Motor neuron (in vitro differentiated cells): ENCODE measurements at regions not wholly inside any gene's neighbourhood (a gene's known extent, or its start where the extent isn't known, plus 50 kb on each side); places are given as distances from the start of the nearest gene placed in this dataset.

ENCODE experiments used
- ATAC-seq, 8 experiments: fragments of 200-7000 bp; cut with Tn5 transposase; replicated peaks in 6 of 8; 2 replicates each; pipeline ENCODE4 v1.8.0; 2021; ENCODE audit warnings: mild to moderate bottlenecking in 8 of 8, moderate library complexity in 8 of 8
- H3K27ac ChIP-seq, 2 donors: fragments of 250-450 bp; sonication (Bioruptor Pico); 2 replicates each; pipeline ENCODE4 v1.9.0; 2021; ENCODE audit warnings: antibody characterized with exemption in 2 of 2, mild to moderate bottlenecking in 2 of 2, moderate library complexity in 1 of 2
- H3K4me1 ChIP-seq, 2 donors: fragments of 250-450 bp; sonication (Bioruptor Pico); replicated peaks in 1 of 2; 2 replicates each; pipeline ENCODE4 v1.6.1; 2021; ENCODE audit warnings: antibody characterized with exemption in 2 of 2, mild to moderate bottlenecking in 2 of 2, moderate library complexity in 1 of 2
- H3K4me3 ChIP-seq, 5 donors: fragments of 250-450 bp; sonication (Bioruptor Pico); 2 replicates each; pipeline ENCODE4 v1.9.0; 2021; ENCODE audit warnings: antibody characterized with exemption in 5 of 5, mild to moderate bottlenecking in 5 of 5, moderate library complexity in 4 of 5
- WGBS, 10 experiments: fragments of 450-650 bp; shearing (Covaris generic); methylation state at CpG; one replicate each; pipeline ENCODE4 v1.0.0; 2022; 5-methylcytosine and 5-hydroxymethylcytosine counted together
- in situ Hi-C, 9 experiments: fragments of 400-800 bp; cut with MboI; loops; one replicate each; pipeline ENCODE4 v1.15.0; 2021; ENCODE audit warnings: low sequenced_read_pairs in 9 of 9, low pct_unique_long_range_greater_than_20kb in 2 of 9; ENCODE audit not compliant: unreplicated experiment in 9 of 9

GRCh38 chr21:16770266-16770665 lies 742.6 kb upstream of the CXADR start:
- ATAC-seq: no peak
- no peak overlapping the region for H3K27ac ChIP-seq
- no peak overlapping the region for H3K4me3 ChIP-seq
- in situ Hi-C loops: no loop called here
- H3K4me1 ChIP-seq: peaks cover 4 to 6% of the 10 kb centered on the region in 2 donors

DNA sequence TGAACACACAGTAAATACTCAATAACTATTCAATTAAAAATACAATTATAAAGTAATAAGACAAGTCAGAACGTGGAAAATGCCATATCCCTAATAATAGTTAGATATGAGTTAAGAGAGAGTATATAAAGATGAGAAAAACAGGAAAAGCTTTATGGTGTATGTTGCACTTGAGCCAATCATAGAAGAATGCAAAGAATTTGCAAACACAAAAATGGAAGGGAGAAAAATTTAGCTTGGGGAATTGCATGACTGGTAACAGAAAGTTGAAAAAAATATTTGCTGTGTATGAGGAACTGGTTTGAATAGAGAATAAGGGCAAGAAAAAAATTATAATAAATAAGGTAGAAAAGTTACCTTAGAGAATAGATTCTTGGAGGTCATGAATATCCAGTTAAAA lies 739.6 kb upstream of the CXADR start:
- no peak overlapping the region for H3K4me3 ChIP-seq
- in situ Hi-C loops: no loop called here
- no peak for ATAC-seq
- H3K27ac ChIP-seq: no peak overlapping the region
- H3K4me1 ChIP-seq: peaks cover 11 to 18% of the 10 kb centered on the region in 2 donors
- 35 to 100% (median 87%) methylated on average over 1 of the region's 1 CpG; no CpG with 5 or more reads in 1 of the 10 experiments for WGBS, 10 experiments

DNA sequence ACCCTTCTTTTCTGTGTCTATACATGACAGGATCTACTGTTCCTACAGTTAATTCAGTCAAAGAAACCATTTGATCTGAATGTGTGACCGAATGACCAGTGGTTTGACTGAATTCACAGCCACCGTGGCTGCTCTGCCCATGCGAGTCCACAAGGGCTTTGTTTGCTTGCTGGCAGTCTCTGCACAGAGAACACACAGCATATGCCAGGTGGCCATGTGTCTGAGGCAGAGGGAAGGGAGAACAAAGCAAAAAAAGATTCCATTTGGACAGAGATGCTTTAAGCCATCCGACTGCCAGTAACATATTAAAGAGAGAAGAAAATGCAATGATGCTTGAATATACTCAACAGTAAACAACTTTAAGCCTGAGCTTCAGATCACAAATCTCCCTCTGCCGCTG lies 737.8 kb upstream of the CXADR start:
- H3K4me3 ChIP-seq: no peak overlapping the region
- ATAC-seq: peak in 5 of 8 experiments; percentile 86 to 100 (median 94)

GRCh38 chr21:16777041-16777720 lies 735.7 kb upstream of the CXADR start:
- in situ Hi-C loops: no loop called here
- no peak overlapping the region for H3K27ac ChIP-seq
- peaks cover 11 to 18% of the 10 kb centered on the region in 2 donors for H3K4me1 ChIP-seq
- 22 to 80% (median 69%) methylated on average over 3 to 6 of the region's 6 CpGs for WGBS, 10 experiments
- ATAC-seq: no peak
- no peak overlapping the region for H3K4me3 ChIP-seq

More for the DNA sequence above, 737.8 kb upstream of the CXADR start:
- WGBS, 10 experiments: 0 to 74% (median 45%) methylated on average over 1 to 5 of the region's 5 CpGs; no CpG with 5 or more reads in 1 of the 10 experiments
- in situ Hi-C loops: no loop called here
- peaks cover 11 to 18% of the 10 kb centered on the region in 2 donors for H3K4me1 ChIP-seq
- no peak overlapping the region for H3K27ac ChIP-seq

GRCh38 chr21:16788584-16788983 lies 724.3 kb upstream of the CXADR start:
- ATAC-seq: no peak
- in situ Hi-C loops: no loop called here

DNA sequence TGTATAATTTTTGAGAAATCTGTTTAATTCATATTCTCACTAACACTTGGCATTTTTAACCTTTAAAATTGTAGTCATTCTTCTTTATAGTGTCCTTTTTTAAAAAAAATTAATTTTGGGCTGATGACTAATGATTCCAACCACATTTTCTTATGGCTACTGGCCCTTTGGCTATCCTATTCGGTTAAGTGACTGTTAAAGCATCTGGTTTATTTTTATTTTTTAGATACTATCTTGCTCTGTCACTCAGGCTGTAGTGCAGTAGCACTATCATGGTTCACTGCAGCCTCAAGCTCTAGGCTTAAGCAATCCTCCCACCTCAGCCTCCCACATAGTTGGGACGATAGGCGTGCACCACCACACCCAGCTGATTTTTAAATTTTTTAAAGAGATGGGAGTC lies 723.2 kb upstream of the CXADR start:
- Histone ChIP-seq H3K4me3 (no peak overlapping the region), H3K4me1 (no peaks in the 10 kb centered on the region), H3K27ac (no peak overlapping the region)
- no peak for ATAC-seq
- WGBS, 10 experiments: 0 to 100% (median 92%) methylated on average over 1 to 3 of the region's 3 CpGs; no CpG with 5 or more reads in 1 of the 10 experiments
- in situ Hi-C loops: no loop called here

More at GRCh38 chr21:16788584-16788983, 724.3 kb upstream of the CXADR start:
- WGBS, 10 experiments: 0 to 80% (median 36%) methylated on average over 1 to 2 of the region's 2 CpGs; no CpG with 5 or more reads in 3 of the 10 experiments
- no peaks in the 10 kb centered on the region for H3K4me1 ChIP-seq
- H3K27ac ChIP-seq: no peak overlapping the region
- H3K4me3 ChIP-seq: no peak overlapping the region

DNA sequence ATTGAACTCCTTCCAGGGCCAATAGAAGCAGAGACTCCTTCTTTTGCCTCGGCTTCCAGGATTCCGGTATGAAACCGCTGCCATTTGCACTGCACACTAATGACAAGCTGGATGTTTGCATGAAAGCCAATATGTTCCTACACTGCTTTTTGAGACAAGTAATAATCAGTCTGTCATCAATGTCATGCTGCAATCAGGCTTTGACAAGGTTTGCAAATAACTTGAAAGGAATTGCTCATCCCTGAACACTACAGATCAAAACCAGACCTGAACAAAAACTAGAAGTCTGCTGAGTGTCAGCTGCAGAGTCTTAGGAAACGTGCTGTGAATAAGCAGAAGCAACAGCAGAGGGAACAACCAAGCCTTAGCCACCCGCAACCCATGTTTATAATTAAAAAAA lies 720.7 kb upstream of the CXADR start:
- in situ Hi-C loops: no loop called here
- Histone ChIP-seq H3K4me3 (no peak overlapping the region), H3K4me1 (peaks cover 5 to 6% of the 10 kb centered on the region in 2 donors), H3K27ac (no peak overlapping the region)
- WGBS, 10 experiments: 17 to 93% (median 87%) methylated on average over 1 to 5 of the region's 5 CpGs; no CpG with 5 or more reads in 1 of the 10 experiments
- no peak for ATAC-seq

GRCh38 chr21:16794950-16795349 lies 717.9 kb upstream of the CXADR start:
- peak in 5 of 8 experiments; percentile 31 to 78 (median 58) for ATAC-seq
- 0 to 97% (median 59%) methylated on average over 1 to 3 of the region's 3 CpGs for WGBS, 10 experiments
- Histone ChIP-seq H3K27ac (no peak overlapping the region), H3K4me1 (peaks cover 9 to 16% of the 10 kb centered on the region in 2 donors), H3K4me3 (no peak overlapping the region)
- in situ Hi-C loops: no loop called here

- peaks cover 9 to 16% of the 10 kb centered on the region in 2 donors for H3K4me1 ChIP-seq
- H3K4me3 ChIP-seq: no peak overlapping the region
- in situ Hi-C loops: no loop called here
- ATAC-seq: peak in 1 of 8 experiments; percentile 67
- no peak overlapping the region for H3K27ac ChIP-seq
Measured at GRCh38 chr21:16796776-16797175, 716.1 kb upstream of the CXADR start.

GRCh38 chr21:16797540-16797939 lies 715.3 kb upstream of the CXADR start:
- ATAC-seq: peak in 3 of 8 experiments; percentile 36 to 91 (median 47)
- in situ Hi-C loops: no loop called here
- no peak overlapping the region for H3K4me3 ChIP-seq
- WGBS, 10 experiments: 0 to 67% (median 35%) methylated on average over 1 to 2 of the region's 2 CpGs; no CpG with 5 or more reads in 2 of the 10 experiments
- H3K27ac ChIP-seq: no peak overlapping the region
- peaks cover 9 to 16% of the 10 kb centered on the region in 2 donors for H3K4me1 ChIP-seq

GRCh38 chr21:16797966-16798365 lies 714.9 kb upstream of the CXADR start:
- in situ Hi-C loops: no loop called here
- ATAC-seq: peak in 1 of 8 experiments; percentile 42
- Histone ChIP-seq H3K27ac (no peak overlapping the region), H3K4me1 (peaks cover 9 to 16% of the 10 kb centered on the region in 2 donors), H3K4me3 (no peak overlapping the region)
- WGBS, 10 experiments: 56 to 100% (median 76%) methylated on average over 1 to 2 of the region's 2 CpGs; no CpG with 5 or more reads in 2 of the 10 experiments

DNA sequence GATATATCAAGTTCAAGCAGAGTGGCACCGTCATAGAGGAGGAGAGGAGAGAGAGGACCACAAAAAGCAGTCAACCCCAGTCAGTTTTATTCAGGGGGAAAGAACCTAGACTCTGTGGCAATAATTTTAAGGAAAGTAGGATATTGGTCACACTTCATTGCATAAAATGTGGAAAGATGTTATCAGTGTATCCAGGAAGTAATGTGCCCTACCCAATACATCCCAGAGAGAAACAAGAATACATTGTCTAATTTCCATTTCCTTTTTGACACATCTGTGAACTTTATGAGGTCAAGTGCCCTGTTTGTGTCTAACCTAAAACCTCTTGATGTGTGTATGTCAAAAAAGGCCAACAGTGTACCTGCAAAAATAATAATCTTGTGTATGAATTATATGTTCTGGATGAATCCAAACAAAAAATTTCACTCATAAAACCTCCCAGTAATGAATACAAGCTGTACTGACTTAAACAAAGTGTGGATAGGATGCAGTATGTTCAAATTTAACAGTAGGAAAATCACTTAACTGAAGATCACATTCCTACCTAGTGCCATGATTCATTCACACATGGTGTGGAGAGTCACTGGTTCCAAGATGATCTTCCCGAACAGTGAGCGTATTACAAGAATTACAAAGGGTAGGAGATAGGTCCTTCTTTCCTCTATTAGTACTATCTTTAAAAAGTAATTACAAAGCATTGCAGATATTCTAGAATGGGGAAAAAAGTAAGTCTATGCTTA lies 712.1 kb upstream of the CXADR start:
- 50 to 100% (median 97%) methylated on average over 1 to 3 of the region's 3 CpGs; no CpG with 5 or more reads in 2 of the 10 experiments for WGBS, 10 experiments
- no peak overlapping the region for H3K4me3 ChIP-seq
- in situ Hi-C loops: no loop called here
- no peak for ATAC-seq
- peaks cover 9 to 16% of the 10 kb centered on the region in 2 donors for H3K4me1 ChIP-seq
- H3K27ac ChIP-seq: no peak overlapping the region

DNA sequence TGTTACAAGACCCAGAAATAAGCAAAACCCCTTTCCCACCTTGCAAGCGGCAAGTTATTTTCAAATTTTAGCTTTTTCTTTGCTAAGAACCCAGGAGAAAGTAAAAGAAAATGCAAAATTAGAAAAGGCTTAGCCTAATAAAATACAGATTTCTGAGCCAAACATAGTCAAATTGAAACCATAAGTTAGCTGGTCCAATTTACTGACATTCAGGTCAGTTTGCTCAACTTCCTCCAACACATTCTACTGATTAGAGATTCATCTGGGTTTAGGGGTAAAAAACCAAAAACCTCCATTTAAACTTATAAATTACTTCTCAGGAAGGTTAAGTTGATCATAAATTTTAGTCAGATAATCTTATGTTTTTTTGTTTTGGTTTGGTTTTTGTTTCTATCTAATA lies 701.8 kb upstream of the CXADR start:
- H3K4me1 ChIP-seq: no peaks in the 10 kb centered on the region
- ATAC-seq: no peak
- in situ Hi-C loops: no loop called here
- WGBS, 10 experiments: 44 to 100% (median 100%) methylated on average over 1 of the region's 1 CpG
- no peak overlapping the region for H3K4me3 ChIP-seq
- no peak overlapping the region for H3K27ac ChIP-seq
